NCI-H1930 (cell line): ENCODE measurements at regions not wholly inside any gene's neighbourhood (a gene's known extent, or its start where the extent isn't known, plus 50 kb on each side); places are given as distances from the start of the nearest gene placed in this dataset.
"Not testable (repeated sequence)": the region's sequence is repeated elsewhere in the genome, so short reads cannot be mapped to it uniquely, and the experiment has no call there.

Experiments
- DNase-seq, 2 experiments: peaks; one replicate each; lab custom pipeline; 2025; lab: John Stamatoyannopoulos, UW

GRCh38 chr1:185473186-185473585 is 156.1 kb upstream of the IVNS1ABP start:
- no peak for DNase-seq

GRCh38 chr1:185468626-185469025 is 151.6 kb upstream of the IVNS1ABP start:
- no peak for DNase-seq

GRCh38 chr1:185467122-185467521 is 150.1 kb upstream of the IVNS1ABP start:
- no peak for DNase-seq

- DNase-seq = no peak
Measured at GRCh38 chr1:185464777-185465176, 147.7 kb upstream of the IVNS1ABP start.

GRCh38 chr1:185463433-185463832 is 146.4 kb upstream of the IVNS1ABP start:
- DNase-seq = no peak

GRCh38 chr1:185463011-185463410 is 146.0 kb upstream of the IVNS1ABP start:
- no peak for DNase-seq

GRCh38 chr1:185460723-185461122 is 143.7 kb upstream of the IVNS1ABP start:
- DNase-seq = not testable (repeated sequence)

GRCh38 chr1:185459141-185459540 is 142.1 kb upstream of the IVNS1ABP start:
- no peak for DNase-seq

- no peak for DNase-seq
Measured at GRCh38 chr1:185458670-185459069, 141.6 kb upstream of the IVNS1ABP start.

GRCh38 chr1:185453496-185454192 is 136.6 kb upstream of the IVNS1ABP start:
- no peak for DNase-seq

GRCh38 chr1:185450917-185451316 is 133.9 kb upstream of the IVNS1ABP start:
- DNase-seq = no peak

- no peak for DNase-seq
Measured at GRCh38 chr1:185450060-185450788, 133.2 kb upstream of the IVNS1ABP start.

- DNase-seq = no peak
Measured at GRCh38 chr1:185449378-185450059, 132.5 kb upstream of the IVNS1ABP start.

GRCh38 chr1:185448591-185449186 is 131.6 kb upstream of the IVNS1ABP start:
- no peak for DNase-seq

GRCh38 chr1:185446131-185446530 is 129.1 kb upstream of the IVNS1ABP start:
- no peak for DNase-seq

GRCh38 chr1:185445594-185445993 is 128.6 kb upstream of the IVNS1ABP start:
- no peak for DNase-seq

- no peak for DNase-seq
Measured at GRCh38 chr1:185444676-185445075, 127.6 kb upstream of the IVNS1ABP start.

GRCh38 chr1:185442050-185442449 is 125.0 kb upstream of the IVNS1ABP start:
- DNase-seq = no peak

- DNase-seq = no peak
Measured at GRCh38 chr1:185441605-185442004, 124.6 kb upstream of the IVNS1ABP start.

- no peak for DNase-seq
Measured at GRCh38 chr1:185440877-185441276, 123.8 kb upstream of the IVNS1ABP start.

GRCh38 chr1:185439727-185440415 is 122.8 kb upstream of the IVNS1ABP start:
- DNase-seq = no peak

- DNase-seq = no peak
Measured at GRCh38 chr1:185438936-185439335, 121.9 kb upstream of the IVNS1ABP start.
